ENCODE measurements at regions not wholly inside any gene's neighbourhood (a gene's known extent, or its start where the extent isn't known, plus 50 kb on each side); places are given as distances from the start of the nearest gene placed in this dataset.
"Not testable (repeated sequence)": the region's sequence is repeated elsewhere in the genome, so short reads cannot be mapped to it uniquely, and the experiment has no call there.

GRCh38 chrX:26762253-26762652 lies 546.3 kb downstream of the MAGEB5 start:
- no peaks in the 10 kb centered on the region for H3K27me3 ChIP-seq (ENCODE audit: low read length)
- no peak overlapping the region for H3K27ac ChIP-seq (ENCODE audit: low read length)
- H3K36me3 ChIP-seq (ENCODE audit: insufficient read depth, low read length), result no peaks in the 10 kb centered on the region
- no peak for DNase-seq
- H3K4me2 ChIP-seq (ENCODE audit: low read depth, low read length, poor library complexity, severe bottlenecking), result no peak overlapping the region
- H2AFZ ChIP-seq (ENCODE audit: low read length), result no peak overlapping the region
- H4K20me1 ChIP-seq (ENCODE audit: insufficient read depth, low read depth, low read length), result no peaks in the 10 kb centered on the region
- no peaks in the 10 kb centered on the region for H3K79me2 ChIP-seq (ENCODE audit: low read length)
- no peak overlapping the region for H3K4me3 ChIP-seq (ENCODE audit: low read length)
- no peak overlapping the region for H3K9ac ChIP-seq (ENCODE audit: low read length)
- H3K9me3 ChIP-seq (ENCODE audit: low read length), result peaks cover 8% of the 10 kb centered on the region
- no peaks in the 10 kb centered on the region for H3K4me1 ChIP-seq (ENCODE audit: low read length)
- H3K9me2 ChIP-seq (replicated peaks; ENCODE audit: insufficient read depth, low read length), result no peaks in the 10 kb centered on the region

DNA sequence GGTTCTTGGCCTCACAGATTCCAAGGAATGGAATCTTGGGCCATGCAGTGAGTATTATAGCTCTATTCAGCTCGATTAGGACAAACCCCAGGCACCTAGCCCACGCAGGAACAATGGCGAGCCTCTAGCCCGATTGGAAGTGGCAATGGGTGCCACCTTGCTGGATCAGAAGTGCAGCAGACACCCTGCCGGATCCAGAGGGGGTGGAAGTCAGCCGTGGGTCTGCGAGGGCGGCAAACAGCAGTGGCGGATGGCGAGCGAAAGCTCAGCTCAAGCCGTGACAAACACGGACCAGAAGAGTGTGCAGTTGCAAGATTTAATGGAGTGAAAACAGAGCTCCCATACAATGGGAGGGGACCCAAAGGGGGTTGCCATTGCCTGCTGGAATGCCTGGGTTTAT lies 539.8 kb downstream of the MAGEB5 start:
- DNase-seq; H3K36me3 ChIP-seq (ENCODE audit: insufficient read depth, low read length); H4K20me1 ChIP-seq (ENCODE audit: insufficient read depth, low read depth, low read length); H3K9me2 ChIP-seq (replicated peaks; ENCODE audit: insufficient read depth, low read length); H2AFZ ChIP-seq (ENCODE audit: low read length); H3K4me1 ChIP-seq (ENCODE audit: low read length); H3K27me3 ChIP-seq (ENCODE audit: low read length); H3K79me2 ChIP-seq (ENCODE audit: low read length); H3K4me2 ChIP-seq (ENCODE audit: low read depth, low read length, poor library complexity, severe bottlenecking); H3K27ac ChIP-seq (ENCODE audit: low read length); H3K9me3 ChIP-seq (ENCODE audit: low read length); H3K9ac ChIP-seq (ENCODE audit: low read length); H3K4me3 ChIP-seq (ENCODE audit: low read length): not testable (repeated sequence)

- H2AFZ ChIP-seq (ENCODE audit: low read length), result no peak overlapping the region
- no peak for DNase-seq
- no peak overlapping the region for H3K4me2 ChIP-seq (ENCODE audit: low read depth, low read length, poor library complexity, severe bottlenecking)
- H3K27me3 ChIP-seq (ENCODE audit: low read length), result no peaks in the 10 kb centered on the region
- H3K4me1 ChIP-seq (ENCODE audit: low read length), result no peaks in the 10 kb centered on the region
- H3K4me3 ChIP-seq (ENCODE audit: low read length), result no peak overlapping the region
- no peaks in the 10 kb centered on the region for H3K9me3 ChIP-seq (ENCODE audit: low read length)
- no peaks in the 10 kb centered on the region for H3K9me2 ChIP-seq (replicated peaks; ENCODE audit: insufficient read depth, low read length)
- no peak overlapping the region for H3K9ac ChIP-seq (ENCODE audit: low read length)
- no peaks in the 10 kb centered on the region for H3K79me2 ChIP-seq (ENCODE audit: low read length)
- H3K36me3 ChIP-seq (ENCODE audit: insufficient read depth, low read length), result no peaks in the 10 kb centered on the region
- H4K20me1 ChIP-seq (ENCODE audit: insufficient read depth, low read depth, low read length), result no peaks in the 10 kb centered on the region
- H3K27ac ChIP-seq (ENCODE audit: low read length), result no peak overlapping the region
These were observed 531.9 kb downstream of the MAGEB5 start for GRCh38 chrX:26747877-26748276.

DNA sequence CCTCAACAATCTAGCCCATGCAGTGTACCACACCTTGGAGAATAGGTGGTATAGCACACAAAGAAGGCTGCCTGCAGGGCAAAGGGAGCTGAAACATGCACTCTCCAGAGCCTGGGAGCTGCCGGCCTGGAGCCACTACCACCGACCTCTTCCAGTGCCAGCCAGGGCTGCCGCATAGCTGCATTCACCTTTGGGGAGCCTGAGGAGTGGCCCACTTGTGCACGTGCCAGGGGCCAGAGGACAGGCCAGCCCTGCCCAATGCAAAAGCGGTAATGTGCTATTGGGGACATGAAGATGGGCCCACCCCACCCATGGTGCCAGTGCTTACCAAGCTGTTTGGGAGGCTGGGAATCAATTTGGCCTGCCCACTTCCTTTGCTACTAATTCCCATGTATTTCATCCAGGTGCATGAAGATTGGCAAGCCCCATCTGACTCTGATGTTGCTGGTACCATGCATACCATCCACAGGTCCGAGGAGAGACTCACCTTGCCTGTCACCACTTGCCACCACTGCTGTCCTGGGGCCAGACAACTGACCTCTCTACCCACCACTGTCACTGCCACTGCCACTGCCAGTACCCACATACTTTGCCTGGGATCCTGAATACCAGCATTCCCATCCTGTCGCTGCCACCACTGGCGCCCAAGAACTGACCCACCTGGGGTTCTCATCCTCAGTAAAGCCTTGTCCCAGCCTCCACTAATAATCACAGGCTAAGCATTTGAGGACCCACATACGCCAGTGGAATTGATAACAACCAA lies 506.9 kb downstream of the MAGEB5 start:
- Histone ChIP-seq H3K9me3 (ENCODE audit: low read length) (peaks cover 14% of the 10 kb centered on the region), H2AFZ (ENCODE audit: low read length) (no peak overlapping the region), H3K27me3 (ENCODE audit: low read length) (no peaks in the 10 kb centered on the region), H3K27ac (ENCODE audit: low read length) (no peak overlapping the region), H3K36me3 (ENCODE audit: insufficient read depth, low read length) (no peaks in the 10 kb centered on the region), H4K20me1 (ENCODE audit: insufficient read depth, low read depth, low read length) (no peaks in the 10 kb centered on the region), H3K79me2 (ENCODE audit: low read length) (no peaks in the 10 kb centered on the region), H3K9ac (ENCODE audit: low read length) (no peak overlapping the region), H3K4me2 (ENCODE audit: low read depth, low read length, poor library complexity, severe bottlenecking) (no peak overlapping the region), H3K9me2 (replicated peaks; ENCODE audit: insufficient read depth, low read length) (no peaks in the 10 kb centered on the region), H3K4me1 (ENCODE audit: low read length) (no peaks in the 10 kb centered on the region), H3K4me3 (ENCODE audit: low read length) (no peak overlapping the region)
- DNase-seq, result no peak

DNA sequence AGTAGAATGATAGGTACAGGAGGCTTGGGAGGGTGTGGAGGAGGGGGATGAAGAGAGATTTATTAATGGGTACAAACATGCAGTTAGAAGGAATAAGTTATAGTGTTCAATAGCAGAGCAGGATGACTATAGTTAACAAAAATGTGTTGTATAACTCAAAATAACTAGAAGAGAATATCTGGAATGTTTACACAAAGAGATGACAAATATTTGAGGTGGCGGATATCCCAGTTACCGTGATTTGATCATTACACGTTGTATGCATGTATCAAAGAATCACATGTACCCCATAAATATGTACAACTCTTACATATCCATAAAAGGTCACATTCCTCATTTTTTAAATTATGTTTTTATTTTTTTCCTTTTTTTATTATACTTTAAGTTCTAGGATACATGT lies 456.6 kb downstream of the MAGEB5 start:
- no peaks in the 10 kb centered on the region for H3K36me3 ChIP-seq (ENCODE audit: insufficient read depth, low read length)
- no peak overlapping the region for H3K27ac ChIP-seq (ENCODE audit: low read length)
- H3K79me2 ChIP-seq (ENCODE audit: low read length), result no peaks in the 10 kb centered on the region
- no peaks in the 10 kb centered on the region for H3K9me2 ChIP-seq (replicated peaks; ENCODE audit: insufficient read depth, low read length)
- H3K4me3 ChIP-seq (ENCODE audit: low read length), result no peak overlapping the region
- no peak for DNase-seq
- no peaks in the 10 kb centered on the region for H3K4me1 ChIP-seq (ENCODE audit: low read length)
- no peak overlapping the region for H2AFZ ChIP-seq (ENCODE audit: low read length)
- H3K27me3 ChIP-seq (ENCODE audit: low read length), result no peaks in the 10 kb centered on the region
- peaks cover 3% of the 10 kb centered on the region for H3K9me3 ChIP-seq (ENCODE audit: low read length)
- no peaks in the 10 kb centered on the region for H4K20me1 ChIP-seq (ENCODE audit: insufficient read depth, low read depth, low read length)
- H3K4me2 ChIP-seq (ENCODE audit: low read depth, low read length, poor library complexity, severe bottlenecking), result no peak overlapping the region
- no peak overlapping the region for H3K9ac ChIP-seq (ENCODE audit: low read length)

DNA sequence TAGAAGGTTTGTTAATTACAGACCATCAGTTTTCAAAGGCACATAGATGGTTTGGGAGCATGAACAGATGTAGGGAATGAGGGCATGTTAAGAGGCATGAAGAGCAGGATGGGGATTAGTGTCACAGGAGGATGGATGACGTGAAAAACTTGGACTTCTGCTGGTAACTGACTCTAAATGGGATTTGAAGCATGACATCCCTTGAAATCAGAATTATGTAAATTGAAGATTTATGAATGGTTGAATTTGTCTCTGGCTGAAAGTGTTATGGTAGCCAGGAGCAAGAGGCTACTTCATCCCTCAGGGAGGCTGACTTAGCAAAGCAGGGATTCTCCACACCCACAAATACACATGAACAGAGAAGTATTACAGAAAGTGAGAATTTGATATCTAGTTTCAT lies 454.6 kb downstream of the MAGEB5 start:
- Histone ChIP-seq H3K79me2 (ENCODE audit: low read length) (no peaks in the 10 kb centered on the region), H3K4me1 (ENCODE audit: low read length) (no peaks in the 10 kb centered on the region), H3K9ac (ENCODE audit: low read length) (no peak overlapping the region), H3K27ac (ENCODE audit: low read length) (no peak overlapping the region), H2AFZ (ENCODE audit: low read length) (no peak overlapping the region), H3K9me3 (ENCODE audit: low read length) (peaks cover 3% of the 10 kb centered on the region), H3K36me3 (ENCODE audit: insufficient read depth, low read length) (no peaks in the 10 kb centered on the region), H3K9me2 (replicated peaks; ENCODE audit: insufficient read depth, low read length) (no peaks in the 10 kb centered on the region), H4K20me1 (ENCODE audit: insufficient read depth, low read depth, low read length) (no peaks in the 10 kb centered on the region), H3K4me2 (ENCODE audit: low read depth, low read length, poor library complexity, severe bottlenecking) (no peak overlapping the region), H3K4me3 (ENCODE audit: low read length) (no peak overlapping the region), H3K27me3 (ENCODE audit: low read length) (no peaks in the 10 kb centered on the region)
- DNase-seq, result no peak

GRCh38 chrX:26664919-26665318 lies 448.9 kb downstream of the MAGEB5 start:
- no peak overlapping the region for H2AFZ ChIP-seq (ENCODE audit: low read length)
- no peaks in the 10 kb centered on the region for H3K79me2 ChIP-seq (ENCODE audit: low read length)
- H3K9me3 ChIP-seq (ENCODE audit: low read length), result peaks cover 8% of the 10 kb centered on the region
- no peak overlapping the region for H3K4me2 ChIP-seq (ENCODE audit: low read depth, low read length, poor library complexity, severe bottlenecking)
- H3K9ac ChIP-seq (ENCODE audit: low read length), result no peak overlapping the region
- no peaks in the 10 kb centered on the region for H3K9me2 ChIP-seq (replicated peaks; ENCODE audit: insufficient read depth, low read length)
- no peak overlapping the region for H3K4me3 ChIP-seq (ENCODE audit: low read length)
- H3K4me1 ChIP-seq (ENCODE audit: low read length), result no peaks in the 10 kb centered on the region
- H3K36me3 ChIP-seq (ENCODE audit: insufficient read depth, low read length), result no peaks in the 10 kb centered on the region
- H3K27me3 ChIP-seq (ENCODE audit: low read length), result no peaks in the 10 kb centered on the region
- H4K20me1 ChIP-seq (ENCODE audit: insufficient read depth, low read depth, low read length), result no peaks in the 10 kb centered on the region
- H3K27ac ChIP-seq (ENCODE audit: low read length), result no peak overlapping the region
- DNase-seq, result no peak

GRCh38 chrX:26653050-26653449 lies 437.1 kb downstream of the MAGEB5 start:
- Histone ChIP-seq H3K4me1 (ENCODE audit: low read length) (peaks cover 6% of the 10 kb centered on the region), H3K4me2 (ENCODE audit: low read depth, low read length, poor library complexity, severe bottlenecking) (no peak overlapping the region), H3K36me3 (ENCODE audit: insufficient read depth, low read length) (no peaks in the 10 kb centered on the region), H3K9me3 (ENCODE audit: low read length) (peaks cover 4% of the 10 kb centered on the region; the same call in 1 of the 2 replicates), H3K4me3 (ENCODE audit: low read length) (no peak overlapping the region), H3K79me2 (ENCODE audit: low read length) (no peaks in the 10 kb centered on the region), H3K27ac (ENCODE audit: low read length) (no peak overlapping the region), H3K27me3 (ENCODE audit: low read length) (no peaks in the 10 kb centered on the region), H2AFZ (ENCODE audit: low read length) (no peak overlapping the region), H3K9ac (ENCODE audit: low read length) (no peak overlapping the region), H4K20me1 (ENCODE audit: insufficient read depth, low read depth, low read length) (no peaks in the 10 kb centered on the region), H3K9me2 (replicated peaks; ENCODE audit: insufficient read depth, low read length) (no peaks in the 10 kb centered on the region)
- DNase-seq, result no peak

All from Karpas-422 (cell line).